ENCODE measurements at regions not wholly inside any gene's neighbourhood (a gene's known extent, or its start where the extent isn't known, plus 50 kb on each side); places are given as distances from the start of the nearest gene placed in this dataset.

GRCh38 chr2:30362468-30363081 is 84.5 kb upstream of the LCLAT1 start:
- Mint-ChIP-seq H3K9me3 (no peaks in the 10 kb centered on the region), H3K4me3 (no peak overlapping the region), H3K27ac (no peak overlapping the region), H3K27me3 (ENCODE audit: low read depth) (peaks cover 3% of the 10 kb centered on the region; the same call in 1 of the 2 replicates), H3K36me3 (ENCODE audit: insufficient read depth in 1 of 3, low read depth in 3 of 3) (no peaks in the 10 kb centered on the region), H3K4me1 (peaks cover 4 to 10% of the 10 kb centered on the region in 2 experiments)
- Histone ChIP-seq H3K4me2 (ENCODE audit: insufficient read depth, insufficient read length, low read length) (no peak overlapping the region), H3K4ac (ENCODE audit: low read depth, low read length) (no peak overlapping the region), H2BK12ac (ENCODE audit: insufficient read length, low read depth, low read length) (no peak overlapping the region), H2AFZ (ENCODE audit: low read length) (no peak overlapping the region), H3K56ac (ENCODE audit: insufficient read length, low read depth, low read length) (no peak overlapping the region), H4K5ac (ENCODE audit: insufficient read length, low read depth, low read length) (no peak overlapping the region), H2BK120ac (ENCODE audit: low read depth, low read length, poor library complexity, severe bottlenecking) (no peak overlapping the region), H2AK5ac (ENCODE audit: insufficient read length, low read length) (no peak overlapping the region), H2BK15ac (ENCODE audit: low read depth, low read length) (no peak overlapping the region), H2BK20ac (ENCODE audit: low read depth, low read length, poor library complexity, severe bottlenecking) (no peak overlapping the region), H4K8ac (replicated peaks; ENCODE audit: insufficient read length, low read depth, low read length) (no peak overlapping the region), H3K18ac (ENCODE audit: insufficient read length, low read depth, low read length) (no peak overlapping the region), H4K20me1 (ENCODE audit: control insufficient read depth, insufficient read depth, insufficient read length) (no peaks in the 10 kb centered on the region), H3K9ac (ENCODE audit: extremely low read depth, insufficient read length, low read length) (no peak overlapping the region), H3K9me3 (ENCODE audit: control insufficient read depth, low read depth, low read length) (no peaks in the 10 kb centered on the region), H3K79me2 (ENCODE audit: insufficient read depth, low read length) (no peaks in the 10 kb centered on the region), H4K91ac (ENCODE audit: insufficient read length, low read depth, low read length) (no peak overlapping the region), H3K27ac (ENCODE audit: insufficient read length, low read depth, low read length) (no peak overlapping the region), H3K23ac (ENCODE audit: insufficient read length, low read depth, low read length) (no peak overlapping the region), H3K4me1 (ENCODE audit: insufficient read depth, low read length) (no peaks in the 10 kb centered on the region), H3K23me2 (ENCODE audit: insufficient read length, low read depth, low read length, poor library complexity, severe bottlenecking) (no peaks in the 10 kb centered on the region), H2BK5ac (ENCODE audit: insufficient read length, low read length) (no peak overlapping the region), H3K14ac (ENCODE audit: insufficient read depth, low read length) (no peak overlapping the region), H3K79me1 (ENCODE audit: insufficient read depth, low read depth, low read length, poor library complexity, severe bottlenecking) (no peaks in the 10 kb centered on the region), H3T11ph (ENCODE audit: low read length) (no peak overlapping the region), H3K27me3 (ENCODE audit: insufficient read depth, low read length) (no peaks in the 10 kb centered on the region)
- no peak for DNase-seq
- no peak for TF ChIP-seq CTCF (conservative IDR thresholded peaks at IDR 0.05)
- WGBS (ENCODE audit: extremely low coverage, insufficient read length, low lambda C conversion rate), result no CpG with 5 or more reads among the region's 4 CpGs
